ENCODE measurements at regions not wholly inside any gene's neighbourhood (a gene's known extent, or its start where the extent isn't known, plus 50 kb on each side); places are given as distances from the start of the nearest gene placed in this dataset.

DNA sequence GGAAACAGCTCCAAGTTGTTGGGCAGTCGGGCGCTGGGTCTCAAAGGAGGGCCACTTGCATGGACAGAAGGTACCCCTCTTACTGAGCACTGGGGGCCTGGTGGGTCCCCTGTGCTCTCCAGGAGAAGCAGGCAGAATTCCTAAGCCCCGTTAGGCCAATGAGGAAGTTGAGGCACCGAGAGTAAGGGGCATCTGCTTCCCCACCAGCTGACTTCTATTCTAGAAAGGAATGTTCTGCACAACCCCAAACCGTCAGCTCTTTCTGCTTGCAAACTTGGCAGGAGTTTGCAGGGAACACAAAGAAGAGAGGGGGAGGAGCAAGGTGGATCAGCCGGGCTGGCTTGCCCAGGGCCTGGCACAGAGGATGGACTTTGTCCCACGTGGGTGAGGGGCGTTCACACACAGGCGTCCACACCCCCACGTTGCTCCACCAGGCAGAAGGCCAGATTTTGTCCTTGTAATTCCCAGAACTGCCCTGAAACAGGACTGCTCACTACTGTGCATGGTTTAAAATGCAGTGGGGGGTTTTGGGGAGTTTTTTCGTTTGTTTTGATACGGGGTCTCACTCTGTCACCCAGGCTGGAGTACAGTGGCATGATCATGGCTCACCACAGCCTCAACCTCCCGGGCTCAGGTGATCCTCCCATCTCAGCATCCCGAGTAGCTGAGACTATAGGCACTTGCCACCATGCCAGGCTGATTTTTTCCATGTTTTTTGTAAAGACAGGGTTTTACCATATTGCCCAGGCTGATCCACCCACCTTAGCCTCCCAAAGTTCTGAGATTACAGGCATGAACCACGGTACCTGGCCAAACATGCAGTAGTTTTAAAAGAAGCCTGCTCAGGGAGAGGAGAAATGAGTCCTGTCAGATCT is 93.3 kb downstream of the SNX5 start (continued):
- TF ChIP-seq ZNF574 (CRISPR knock-in tag; IDR thresholded peaks at IDR 0.05) (peak; percentile 87), CHD4 (IDR thresholded peaks at IDR 0.05; ENCODE audit: borderline replicate concordance, low read length) (no peak), PLRG1 (conservative IDR thresholded peaks at IDR 0.05) (no peak), ADNP (CRISPR knock-in tag; IDR thresholded peaks at IDR 0.05) (0 out of 2 replicates have a peak, but pooled peaks have one; percentile 18), GPN1 (CRISPR knock-in tag; IDR thresholded peaks at IDR 0.05; ENCODE audit: borderline replicate concordance) (no peak), ZNF841 (CRISPR knock-in tag; IDR thresholded peaks at IDR 0.05; ENCODE audit: borderline replicate concordance) (no peak), ARID5B (CRISPR knock-in tag; IDR thresholded peaks at IDR 0.05) (peak; percentile 99), CSRNP1 (CRISPR knock-in tag; IDR thresholded peaks at IDR 0.05) (peak; percentile 73; the same call in 1 of the 2 replicates)
- TF ChIP-seq, protein P1, sequence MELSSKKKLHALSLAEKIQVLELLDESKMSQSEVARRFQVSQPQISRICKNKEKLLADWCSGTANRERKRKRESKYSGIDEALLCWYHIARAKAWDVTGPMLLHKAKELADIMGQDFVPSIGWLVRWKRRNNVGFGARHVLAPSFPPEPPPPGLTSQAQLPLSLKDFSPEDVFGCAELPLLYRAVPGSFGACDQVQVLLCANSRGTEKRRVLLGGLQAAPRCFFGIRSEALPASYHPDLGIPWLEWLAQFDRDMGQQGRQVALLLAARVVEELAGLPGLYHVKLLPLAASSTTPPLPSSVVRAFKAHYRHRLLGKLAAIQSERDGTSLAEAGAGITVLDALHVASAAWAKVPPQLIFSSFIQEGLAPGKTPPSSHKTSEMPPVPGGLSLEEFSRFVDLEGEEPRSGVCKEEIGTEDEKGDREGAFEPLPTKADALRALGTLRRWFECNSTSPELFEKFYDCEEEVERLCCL (CRISPR knock-in tag; IDR thresholded peaks at IDR 0.05; ENCODE audit: borderline replicate concordance), result no peak
- TF ChIP-seq, protein P2, sequence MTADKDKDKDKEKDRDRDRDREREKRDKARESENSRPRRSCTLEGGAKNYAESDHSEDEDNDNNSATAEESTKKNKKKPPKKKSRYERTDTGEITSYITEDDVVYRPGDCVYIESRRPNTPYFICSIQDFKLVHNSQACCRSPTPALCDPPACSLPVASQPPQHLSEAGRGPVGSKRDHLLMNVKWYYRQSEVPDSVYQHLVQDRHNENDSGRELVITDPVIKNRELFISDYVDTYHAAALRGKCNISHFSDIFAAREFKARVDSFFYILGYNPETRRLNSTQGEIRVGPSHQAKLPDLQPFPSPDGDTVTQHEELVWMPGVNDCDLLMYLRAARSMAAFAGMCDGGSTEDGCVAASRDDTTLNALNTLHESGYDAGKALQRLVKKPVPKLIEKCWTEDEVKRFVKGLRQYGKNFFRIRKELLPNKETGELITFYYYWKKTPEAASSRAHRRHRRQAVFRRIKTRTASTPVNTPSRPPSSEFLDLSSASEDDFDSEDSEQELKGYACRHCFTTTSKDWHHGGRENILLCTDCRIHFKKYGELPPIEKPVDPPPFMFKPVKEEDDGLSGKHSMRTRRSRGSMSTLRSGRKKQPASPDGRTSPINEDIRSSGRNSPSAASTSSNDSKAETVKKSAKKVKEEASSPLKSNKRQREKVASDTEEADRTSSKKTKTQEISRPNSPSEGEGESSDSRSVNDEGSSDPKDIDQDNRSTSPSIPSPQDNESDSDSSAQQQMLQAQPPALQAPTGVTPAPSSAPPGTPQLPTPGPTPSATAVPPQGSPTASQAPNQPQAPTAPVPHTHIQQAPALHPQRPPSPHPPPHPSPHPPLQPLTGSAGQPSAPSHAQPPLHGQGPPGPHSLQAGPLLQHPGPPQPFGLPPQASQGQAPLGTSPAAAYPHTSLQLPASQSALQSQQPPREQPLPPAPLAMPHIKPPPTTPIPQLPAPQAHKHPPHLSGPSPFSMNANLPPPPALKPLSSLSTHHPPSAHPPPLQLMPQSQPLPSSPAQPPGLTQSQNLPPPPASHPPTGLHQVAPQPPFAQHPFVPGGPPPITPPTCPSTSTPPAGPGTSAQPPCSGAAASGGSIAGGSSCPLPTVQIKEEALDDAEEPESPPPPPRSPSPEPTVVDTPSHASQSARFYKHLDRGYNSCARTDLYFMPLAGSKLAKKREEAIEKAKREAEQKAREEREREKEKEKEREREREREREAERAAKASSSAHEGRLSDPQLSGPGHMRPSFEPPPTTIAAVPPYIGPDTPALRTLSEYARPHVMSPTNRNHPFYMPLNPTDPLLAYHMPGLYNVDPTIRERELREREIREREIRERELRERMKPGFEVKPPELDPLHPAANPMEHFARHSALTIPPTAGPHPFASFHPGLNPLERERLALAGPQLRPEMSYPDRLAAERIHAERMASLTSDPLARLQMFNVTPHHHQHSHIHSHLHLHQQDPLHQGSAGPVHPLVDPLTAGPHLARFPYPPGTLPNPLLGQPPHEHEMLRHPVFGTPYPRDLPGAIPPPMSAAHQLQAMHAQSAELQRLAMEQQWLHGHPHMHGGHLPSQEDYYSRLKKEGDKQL (CRISPR knock-in tag; IDR thresholded peaks at IDR 0.05; ENCODE audit: low read depth), result peak; percentile 87
- TF ChIP-seq, protein P3, sequence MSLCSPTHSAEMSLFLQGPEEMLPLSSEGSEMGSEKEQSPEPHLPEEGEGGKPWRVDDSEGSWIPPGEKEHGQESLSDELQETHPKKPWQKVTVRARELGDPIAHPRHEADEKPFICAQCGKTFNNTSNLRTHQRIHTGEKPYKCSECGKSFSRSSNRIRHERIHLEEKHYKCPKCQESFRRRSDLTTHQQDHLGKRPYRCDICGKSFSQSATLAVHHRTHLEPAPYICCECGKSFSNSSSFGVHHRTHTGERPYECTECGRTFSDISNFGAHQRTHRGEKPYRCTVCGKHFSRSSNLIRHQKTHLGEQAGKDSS (CRISPR knock-in tag; IDR thresholded peaks at IDR 0.05; ENCODE audit: borderline replicate concordance, low read depth), result peak; percentile 88; the same call in 1 of the 2 replicates

Data from HepG2 (cell line).